ENCODE measurements at regions not wholly inside any gene's neighbourhood (a gene's known extent, or its start where the extent isn't known, plus 50 kb on each side); places are given as distances from the start of the nearest gene placed in this dataset.

GRCh38 chr14:49417790-49418189 is 168.4 kb downstream of the RPS29 start:
- TF ChIP-seq ZNF513 (tag by site-specific recombination; IDR thresholded peaks at IDR 0.05), result no peak
- TF ChIP-seq ZNF76 (tag by site-specific recombination; IDR thresholded peaks at IDR 0.05; ENCODE audit: borderline replicate concordance, low read depth), result no peak
- no peak for TF ChIP-seq SP2 (tag by site-specific recombination; IDR thresholded peaks at IDR 0.05)
